Prostate gland (tissue), 2 donors: ENCODE measurements at regions not wholly inside any gene's neighbourhood (a gene's known extent, or its start where the extent isn't known, plus 50 kb on each side); places are given as distances from the start of the nearest gene placed in this dataset.

Source experiments
- CTCF ChIP-seq, 4 experiments: fragments of 200-600 bp in 2 of 4; fragments of 450-650 bp in 2 of 4; sonication (generic) in 2 of 4; IDR thresholded peaks; 1 replicate in 3 of 4; 2 replicates in 1 of 4; pipeline ENCODE4 v1.5.1; 2016 to 2019; ENCODE audit warnings: antibody characterized with exemption in 4 of 4, mild to moderate bottlenecking in 2 of 4, moderate library complexity in 2 of 4
- POLR2AphosphoS5 ChIP-seq: sonication (generic); formaldehyde crosslinking; IDR thresholded peaks from one replicate; pipeline ENCODE4 v1.6.1; 2017; ENCODE audit warnings: antibody characterized with exemption

- TF ChIP-seq CTCF (IDR thresholded peaks at IDR 0.05) (no peak), POLR2AphosphoS5 (no peak)
Observed at GRCh38 chr4:74529284-74530041, 84.5 kb downstream of the AREG start.
